Amniotic epithelial cell (primary cell): ENCODE measurements at regions not wholly inside any gene's neighbourhood (a gene's known extent, or its start where the extent isn't known, plus 50 kb on each side); places are given as distances from the start of the nearest gene placed in this dataset.

Experiments
- DNase-seq: peaks from one replicate; pipeline ENCODE4 v3.0.0-alpha.2; 2010; ENCODE audit warnings: low read depth

DNA sequence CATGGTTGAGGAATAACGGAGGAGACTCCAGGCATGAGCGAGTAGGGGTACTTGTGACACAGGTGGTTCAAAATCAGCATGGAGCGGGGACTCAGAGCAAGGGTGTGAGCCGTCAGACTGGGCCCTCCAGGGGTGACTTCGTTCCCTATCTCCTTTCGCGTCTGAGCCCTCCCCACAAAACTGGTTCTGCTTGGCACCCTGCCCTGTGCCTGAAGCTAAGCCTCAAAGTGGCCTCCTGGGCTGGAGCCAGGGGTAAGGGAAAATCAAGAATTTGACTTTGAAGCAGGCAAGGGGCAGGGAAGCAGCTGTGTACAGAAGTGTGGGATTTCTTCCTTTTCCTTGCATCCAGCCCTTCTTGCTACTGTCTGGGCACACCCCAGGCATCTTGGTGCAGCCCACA, 331.5 kb upstream of the AJAP1 start:
- DNase-seq, result no peak

DNA sequence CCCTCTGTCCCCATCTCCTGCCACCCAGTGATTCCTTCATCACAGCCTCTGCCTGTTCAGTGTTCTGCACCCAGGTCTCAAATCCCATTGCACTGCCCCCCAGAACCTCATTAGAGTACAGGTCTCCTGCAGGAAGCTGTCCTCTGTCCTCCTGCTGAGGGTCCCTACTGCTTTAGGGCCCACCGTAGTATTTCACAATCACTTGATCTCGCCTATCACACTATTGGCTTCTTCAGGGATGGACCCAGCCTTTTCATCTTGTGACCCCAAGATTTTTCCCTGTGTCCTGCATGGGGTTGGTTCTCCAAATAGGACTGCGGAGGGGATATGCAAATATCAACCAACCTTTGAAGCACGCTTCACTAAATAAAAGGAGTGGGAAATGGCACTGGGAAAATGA, 331.1 kb upstream of the AJAP1 start:
- DNase-seq, result no peak

DNA sequence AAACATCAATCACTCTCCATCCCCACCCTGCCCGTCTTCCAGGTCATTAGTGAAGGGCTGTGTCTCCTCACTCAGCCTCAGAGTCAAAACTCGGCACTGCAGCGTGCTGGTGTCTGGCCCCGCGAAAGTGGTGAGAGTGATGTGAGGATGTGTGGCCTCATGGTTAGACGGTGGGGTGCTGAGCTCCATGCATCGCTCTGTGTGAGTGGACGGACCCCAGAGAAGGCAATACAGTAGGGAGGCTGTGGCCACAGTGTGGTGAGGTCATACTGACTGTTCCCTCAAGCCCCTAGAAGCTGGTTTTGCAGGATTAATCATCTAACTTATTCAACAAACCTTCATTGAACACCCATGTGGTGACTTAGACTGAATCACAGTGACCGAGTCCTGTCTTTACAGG, 329.9 kb upstream of the AJAP1 start:
- DNase-seq, result no peak

DNA sequence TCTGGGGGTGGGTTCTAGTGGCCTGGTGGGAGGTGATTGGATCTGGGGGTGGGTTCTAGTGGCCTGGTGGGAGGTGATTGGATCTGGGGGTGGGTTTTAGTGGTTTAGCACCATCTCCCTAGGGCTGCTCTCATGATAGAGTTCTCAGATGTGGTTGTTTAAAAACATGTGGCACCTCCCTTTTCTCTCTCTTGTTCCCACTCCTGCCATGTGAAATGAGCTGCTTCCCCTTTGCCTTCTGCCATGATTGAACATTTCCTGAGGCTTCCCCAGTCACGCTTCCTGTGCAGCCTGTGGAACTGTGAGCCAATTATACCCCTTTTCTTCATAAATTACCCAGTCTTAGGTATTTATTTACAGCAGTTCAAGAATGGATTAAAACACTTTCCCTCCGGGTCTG, 327.3 kb upstream of the AJAP1 start:
- no peak for DNase-seq

DNA sequence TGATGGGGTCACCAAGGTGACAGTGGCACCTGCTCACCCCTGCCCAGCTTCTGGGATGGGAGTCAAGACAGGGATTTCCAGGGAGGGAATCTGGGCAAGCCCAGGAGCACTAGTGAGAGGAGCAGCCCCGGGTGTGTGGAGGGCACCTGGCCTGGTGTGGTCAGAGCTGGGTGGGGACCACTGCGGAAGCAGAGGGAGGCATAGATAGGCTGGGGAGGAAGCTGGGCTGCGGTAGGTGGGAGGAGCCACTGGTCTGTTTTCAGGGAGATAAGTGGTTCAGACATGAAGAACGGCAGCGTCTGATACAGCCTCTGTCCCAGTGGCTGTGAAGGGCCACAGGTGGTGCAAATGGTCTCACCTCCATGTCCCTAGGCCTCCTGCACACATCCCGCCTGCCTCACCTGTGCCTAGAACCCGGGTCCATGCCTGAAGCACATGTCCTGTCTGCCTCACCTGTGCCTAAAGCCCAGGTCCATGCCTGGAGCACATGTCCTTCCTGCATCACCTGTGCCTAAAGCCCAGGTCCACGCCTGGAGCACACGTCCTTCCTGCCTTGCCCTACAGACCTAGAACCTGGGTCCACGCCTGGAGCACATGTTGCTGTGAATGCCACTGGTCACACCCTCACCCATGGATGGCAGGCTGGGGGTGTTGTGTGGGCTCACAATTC, 325.9 kb upstream of the AJAP1 start:
- no peak for DNase-seq

DNA sequence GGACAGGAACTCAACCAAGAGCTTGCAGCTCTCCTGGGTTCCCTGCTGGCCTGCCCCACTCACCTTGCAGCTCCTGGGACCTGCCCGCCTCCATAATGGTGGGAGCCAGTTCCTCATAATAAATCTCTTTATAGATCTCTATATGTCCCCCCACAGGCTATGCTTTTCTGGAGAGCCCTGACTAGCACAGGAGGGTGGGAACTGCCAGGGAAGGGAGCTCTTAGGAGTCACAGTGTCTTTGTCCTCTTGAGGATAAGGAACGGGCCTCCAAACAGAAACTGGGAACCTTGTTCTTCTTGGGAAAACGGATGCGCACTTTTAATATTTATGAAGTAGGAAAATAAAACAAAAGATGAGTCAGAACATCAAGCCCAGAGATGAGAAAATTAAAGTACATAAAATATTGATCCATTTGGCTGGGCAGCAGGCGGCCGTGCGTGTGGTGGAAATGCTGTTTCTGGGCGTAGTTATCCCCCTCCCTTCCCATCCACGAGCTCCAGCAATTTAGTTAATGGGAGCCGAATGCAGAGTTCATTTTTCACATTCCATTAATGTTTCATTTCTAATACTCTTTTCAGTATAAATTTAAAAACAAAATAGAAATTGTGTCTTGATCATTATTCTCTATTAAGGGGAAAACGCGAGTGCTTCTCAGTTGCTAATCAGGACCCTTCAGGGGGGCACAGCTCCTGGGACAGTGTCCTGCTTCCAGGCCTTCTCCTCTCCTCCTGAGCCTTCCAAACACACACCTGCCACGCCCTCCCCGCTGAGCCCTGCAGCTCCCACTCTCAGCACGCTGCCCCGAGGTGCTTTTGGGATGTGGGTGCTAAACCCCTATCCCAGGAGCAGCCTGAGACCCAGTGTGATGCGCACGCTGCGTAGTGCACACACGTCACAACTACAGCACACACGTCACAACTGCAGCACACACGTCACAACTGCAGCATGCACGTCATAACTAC, 323.3 kb upstream of the AJAP1 start:
- DNase-seq, result no peak

DNA sequence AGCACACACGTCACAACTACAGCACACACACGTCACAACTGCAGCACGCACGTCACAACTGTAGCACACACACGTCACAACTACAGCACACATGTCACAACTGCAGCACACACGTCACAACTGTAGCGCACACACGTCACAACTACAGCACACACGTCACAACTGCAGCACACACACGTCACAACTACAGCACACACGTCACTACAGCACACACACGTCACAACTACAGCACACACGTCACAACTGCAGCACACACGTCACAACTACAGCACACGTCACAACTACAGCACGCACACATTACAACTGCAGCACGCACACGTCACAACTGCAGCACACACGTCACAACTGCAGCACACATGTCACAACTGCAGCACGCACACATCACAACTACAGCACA, 322.6 kb upstream of the AJAP1 start:
- DNase-seq, result no peak

DNA sequence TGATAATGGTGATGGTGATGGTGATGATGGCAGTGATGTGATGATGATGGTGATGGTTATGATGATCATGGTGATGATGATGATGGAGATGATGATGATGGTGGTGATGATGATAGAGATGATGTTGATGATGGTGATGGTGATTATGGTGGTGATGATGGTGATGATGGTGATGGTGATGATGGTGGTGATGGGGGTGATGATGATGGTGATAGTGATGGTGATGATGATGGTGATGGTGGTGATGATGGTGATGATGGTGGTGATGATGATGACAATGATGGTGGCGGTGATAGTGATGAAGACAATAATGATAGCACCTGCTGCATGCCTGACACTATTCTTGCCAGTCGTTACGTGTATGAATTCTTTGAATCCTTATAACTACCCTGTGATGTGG, 317.9 kb upstream of the AJAP1 start:
- no peak for DNase-seq

DNA sequence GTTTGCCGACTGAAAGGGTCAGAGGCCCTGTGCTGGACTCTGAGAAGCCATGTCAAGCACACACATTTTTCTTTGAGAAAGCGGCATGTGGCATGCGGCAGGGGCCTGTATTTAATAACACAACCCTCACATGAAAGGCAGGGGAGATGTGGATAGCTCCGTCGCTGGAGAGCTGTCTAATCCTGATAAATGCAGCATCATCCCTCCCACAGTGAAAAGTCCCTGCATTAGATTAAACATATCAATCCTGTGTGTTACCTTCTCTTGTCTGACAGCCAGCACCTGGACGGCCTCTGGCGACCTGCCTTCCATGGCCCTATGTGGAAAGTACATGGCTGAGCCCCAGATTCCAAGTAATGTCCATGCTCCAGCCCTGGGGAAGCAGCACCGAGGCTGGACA, 313.0 kb upstream of the AJAP1 start:
- DNase-seq, result no peak

DNA sequence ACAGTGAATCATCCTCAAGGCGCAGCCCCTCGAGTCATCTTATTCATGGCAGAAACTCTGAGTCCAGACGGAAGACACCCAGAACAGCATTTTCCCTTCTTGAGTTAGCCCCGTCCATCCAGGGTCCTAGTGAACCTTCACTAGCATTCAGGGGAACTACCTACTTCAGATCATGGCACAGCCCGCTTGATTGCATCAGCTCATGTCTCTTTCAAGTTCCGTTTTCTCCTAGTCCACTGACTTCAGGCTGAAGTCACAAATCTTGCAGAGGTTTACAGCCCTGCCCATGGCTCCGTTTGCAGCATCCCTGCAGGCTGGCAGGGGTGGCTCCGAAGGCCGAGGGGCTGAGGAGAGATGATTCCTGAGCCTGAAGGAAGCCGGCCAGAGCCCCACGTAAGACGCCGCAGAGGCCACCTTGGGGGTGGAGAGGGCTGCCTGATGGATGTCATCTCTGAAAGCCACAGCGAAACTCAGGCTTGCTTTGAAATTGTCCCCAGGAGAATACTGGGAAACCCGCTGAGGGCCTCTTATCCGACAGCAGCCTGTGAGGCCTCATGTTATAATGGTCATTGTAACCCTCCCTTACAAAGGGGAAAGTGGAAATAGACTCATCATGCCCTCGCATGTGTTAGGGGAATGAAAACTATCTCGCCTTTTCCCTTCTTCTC, 310.2 kb upstream of the AJAP1 start:
- no peak for DNase-seq

DNA sequence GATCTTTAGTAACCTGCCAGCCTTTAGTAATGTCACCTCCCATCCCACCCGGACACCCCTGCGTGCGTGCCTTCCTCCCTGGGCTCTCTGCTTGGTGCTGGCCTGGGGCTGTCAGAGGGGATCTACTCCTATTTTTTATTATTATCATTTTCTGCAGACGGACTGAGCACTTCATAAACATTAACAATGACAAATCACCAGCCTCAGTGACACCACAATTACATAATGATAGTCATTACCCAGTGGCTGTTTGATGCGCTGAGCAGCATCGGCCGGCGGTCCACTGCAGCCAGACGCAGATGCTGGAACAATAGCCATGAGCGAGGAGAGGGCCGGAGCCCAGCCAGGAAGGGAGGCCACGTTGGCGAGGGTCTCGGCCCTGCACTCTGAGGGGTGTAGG, 309.3 kb upstream of the AJAP1 start:
- no peak for DNase-seq

DNA sequence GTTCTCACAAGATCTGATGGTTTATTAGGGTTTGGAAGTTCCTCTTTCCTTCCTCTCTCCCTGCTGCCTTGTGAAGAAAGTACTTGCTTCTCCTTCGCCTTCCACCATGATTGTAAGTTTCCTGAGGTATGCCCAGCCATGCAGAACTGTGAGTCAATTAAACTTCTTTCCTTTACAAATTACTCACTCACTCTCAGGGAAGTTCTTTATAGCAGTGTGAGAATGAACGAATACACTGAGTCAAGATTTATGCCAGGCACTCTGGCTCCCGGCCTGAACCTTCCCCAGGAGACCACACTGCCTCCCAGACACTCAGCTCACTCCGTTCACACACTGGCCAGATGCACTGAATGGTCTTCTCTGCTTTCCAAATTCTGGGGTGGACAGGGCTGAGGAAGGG, 308.3 kb upstream of the AJAP1 start:
- DNase-seq, result no peak

DNA sequence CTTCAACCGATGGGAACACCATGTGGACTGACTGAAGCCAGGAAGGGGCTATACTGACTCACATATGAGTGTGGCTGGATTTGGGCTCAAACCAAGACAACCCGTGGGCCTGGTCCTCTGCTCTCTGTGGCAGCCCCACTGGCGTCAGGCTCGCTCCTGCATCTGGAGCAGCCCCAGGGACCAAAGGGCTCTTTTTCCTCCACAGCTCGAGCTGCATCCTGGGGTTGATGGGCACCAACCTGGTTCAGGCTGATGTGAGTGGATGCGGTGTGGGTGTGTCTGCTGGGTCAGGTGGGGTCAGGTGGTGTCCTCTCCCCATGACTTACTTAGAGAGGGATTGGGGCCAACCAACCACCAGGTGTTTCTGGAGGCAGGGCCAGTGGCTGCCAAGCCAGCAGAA, 303.0 kb upstream of the AJAP1 start:
- no peak for DNase-seq

DNA sequence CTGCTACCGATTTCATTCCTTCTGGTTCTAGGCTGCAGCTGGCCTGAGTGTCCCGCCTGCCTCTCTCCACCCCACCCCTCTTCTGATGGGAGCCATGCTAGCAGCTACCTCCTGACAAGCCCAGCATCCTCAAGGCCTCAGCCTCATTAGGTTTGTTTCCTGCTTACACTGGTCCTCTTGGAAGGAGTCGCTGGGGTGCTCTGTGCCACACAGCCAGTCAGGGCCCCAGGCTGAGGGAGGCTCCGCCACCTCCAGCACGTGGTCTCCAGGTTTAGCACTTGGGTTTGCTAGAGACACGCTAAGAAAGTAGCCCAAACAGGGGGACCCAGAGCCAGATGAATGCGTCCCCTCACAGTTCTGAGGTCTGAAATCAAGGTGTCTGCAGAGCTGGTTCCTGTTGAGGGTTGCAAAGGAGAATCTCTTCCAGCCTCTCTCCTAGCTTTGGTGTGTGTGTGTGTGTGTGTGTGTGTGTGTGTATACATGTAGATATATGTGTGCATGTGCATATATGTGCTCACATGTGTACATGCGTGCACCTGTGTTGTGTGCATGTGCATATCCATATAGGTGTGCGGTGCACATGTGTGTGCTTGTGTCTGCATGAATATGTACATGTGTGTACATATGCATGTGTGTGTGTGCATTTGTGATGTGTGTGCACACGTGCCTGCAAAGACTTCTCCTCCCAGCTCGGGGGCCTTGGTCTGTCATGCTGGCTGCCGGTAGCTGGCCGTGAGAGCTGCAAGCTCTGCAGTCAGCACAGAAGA, 301.1 kb upstream of the AJAP1 start:
- no peak for DNase-seq

DNA sequence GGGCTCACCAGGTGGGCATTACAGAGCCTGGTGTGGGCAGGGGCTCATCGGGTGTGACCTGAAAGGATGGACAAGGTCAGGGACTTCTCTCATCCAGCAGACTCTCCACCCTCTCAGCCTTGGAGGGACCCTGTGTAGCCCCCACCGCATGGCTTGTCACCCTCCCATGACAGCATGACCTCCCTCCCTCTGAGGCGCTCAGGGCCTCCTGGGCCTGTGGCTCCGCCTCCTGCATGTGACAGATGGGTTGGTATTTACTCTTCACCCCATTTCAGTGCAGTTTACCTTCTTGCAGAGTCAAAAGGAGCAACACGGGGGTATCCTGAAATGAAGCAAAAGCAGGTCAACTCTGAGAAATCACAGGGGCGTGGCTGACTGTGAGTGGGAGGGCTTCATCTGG, 298.6 kb upstream of the AJAP1 start:
- DNase-seq, result no peak

DNA sequence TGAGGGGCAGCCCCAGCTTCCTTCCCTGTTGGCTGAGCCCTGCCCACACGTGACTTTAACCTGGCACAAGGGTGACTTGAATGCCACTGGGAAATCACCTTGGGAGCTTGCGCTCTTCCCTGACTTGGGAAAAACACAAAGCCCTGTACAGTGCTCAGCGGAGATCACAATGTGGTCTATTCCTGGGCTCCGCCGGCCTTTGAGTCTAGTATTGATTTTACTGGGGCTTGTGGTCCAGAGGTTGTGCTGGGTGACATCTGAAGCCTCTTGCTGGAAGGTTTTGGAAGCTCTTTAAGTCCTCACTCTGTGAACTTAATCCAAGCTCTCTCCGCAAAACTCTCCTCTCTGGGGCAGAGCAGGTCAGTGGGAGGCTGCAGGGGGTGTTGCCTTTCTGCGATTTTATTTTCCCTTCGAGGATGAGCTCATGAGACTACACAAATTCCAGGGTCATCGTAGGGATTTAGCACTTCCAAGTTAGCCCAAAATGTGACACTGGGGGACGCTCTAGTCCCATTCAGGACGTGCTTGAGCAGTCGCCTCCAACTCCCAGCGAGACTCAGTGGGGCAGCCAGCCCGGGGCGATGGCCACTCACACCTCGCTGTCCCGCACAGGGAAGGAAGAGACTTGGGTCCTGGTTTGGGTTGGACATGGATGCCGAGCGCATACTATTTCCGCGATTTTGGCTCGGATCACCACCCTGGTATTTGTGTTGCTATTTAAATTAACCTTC, 291.9 kb upstream of the AJAP1 start:
- DNase-seq, result no peak

DNA sequence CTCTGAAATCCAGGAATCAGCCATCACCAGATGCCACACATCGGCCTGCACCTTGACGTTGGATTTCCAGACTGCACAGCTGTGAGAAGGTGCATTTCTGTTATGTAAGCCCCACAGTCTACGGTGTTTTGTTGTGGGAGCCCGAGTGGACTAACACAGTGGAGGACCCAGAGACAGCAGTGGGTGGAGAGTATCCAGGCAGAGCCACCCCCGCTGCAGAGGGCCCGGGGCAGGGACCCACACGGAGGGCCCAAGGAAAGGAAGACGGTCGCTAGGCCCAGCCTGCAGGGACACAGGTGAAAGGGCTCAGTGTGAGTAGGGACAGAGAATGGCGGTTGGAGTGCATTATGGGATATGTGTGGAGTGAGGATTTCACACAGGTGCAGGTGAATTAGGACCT, 288.3 kb upstream of the AJAP1 start:
- no peak for DNase-seq

DNA sequence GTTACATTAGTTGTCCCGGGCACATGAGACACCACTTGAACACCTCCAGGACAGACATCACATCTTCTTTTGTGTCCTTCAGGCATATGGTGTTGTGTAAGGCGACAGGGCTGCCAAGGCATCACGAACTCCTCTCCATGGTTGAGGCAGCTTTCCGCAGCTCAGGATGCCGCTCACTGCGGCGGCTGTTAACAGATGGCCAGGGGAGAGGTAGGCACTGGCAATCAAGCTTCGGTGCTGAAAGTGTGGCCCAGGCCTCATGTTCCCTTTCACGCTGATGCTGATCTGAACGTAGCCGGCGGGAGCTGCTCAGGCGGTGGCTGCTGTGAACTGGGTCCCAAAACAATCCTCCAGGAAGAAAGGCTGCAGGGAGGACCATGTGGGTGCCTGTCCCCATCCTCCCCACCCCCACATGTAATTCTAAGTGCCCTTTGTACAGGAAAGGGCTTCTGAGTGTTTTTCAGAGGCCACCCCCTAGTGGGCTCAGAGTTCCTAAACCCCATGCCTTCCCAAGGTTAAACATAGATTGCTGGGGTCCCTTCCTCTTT, 287.1 kb upstream of the AJAP1 start:
- no peak for DNase-seq

DNA sequence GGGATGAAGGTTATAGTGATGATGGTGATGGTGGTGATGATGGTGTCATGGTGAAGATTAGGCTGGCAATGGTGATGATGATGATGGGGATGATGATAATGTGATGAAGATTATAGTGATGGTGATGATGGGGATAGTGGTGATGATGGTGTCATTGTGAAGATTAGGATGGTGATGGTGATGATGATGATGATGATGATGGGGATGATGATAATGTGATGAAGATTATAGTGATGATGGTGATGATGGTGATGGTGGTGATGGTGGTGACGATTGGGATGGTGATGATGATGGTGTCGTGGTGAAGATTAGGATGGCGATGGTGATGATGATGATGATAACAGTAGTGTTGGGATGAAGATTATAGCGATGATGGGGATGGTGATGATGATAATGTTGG, 285.1 kb upstream of the AJAP1 start:
- no peak for DNase-seq

DNA sequence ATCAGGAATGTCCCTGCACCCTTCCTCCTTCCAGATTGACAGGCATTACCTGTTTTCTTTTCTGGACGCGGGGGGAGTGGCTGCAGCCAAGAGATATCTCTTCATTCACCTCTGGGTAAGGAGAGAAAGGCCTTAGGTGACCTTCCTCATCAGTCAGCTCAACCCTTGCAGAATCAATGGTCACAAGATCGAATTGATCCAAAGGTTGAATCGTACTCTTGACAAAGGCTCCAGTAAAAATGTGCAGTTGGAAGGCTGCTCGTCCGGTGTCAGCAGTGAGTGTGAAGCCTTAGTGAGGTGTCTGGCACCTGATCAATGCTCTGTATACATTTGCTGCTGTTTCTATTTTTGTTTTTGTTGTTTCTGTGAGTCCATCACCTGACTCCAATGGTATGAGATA, 282.6 kb upstream of the AJAP1 start:
- DNase-seq, result no peak

DNA sequence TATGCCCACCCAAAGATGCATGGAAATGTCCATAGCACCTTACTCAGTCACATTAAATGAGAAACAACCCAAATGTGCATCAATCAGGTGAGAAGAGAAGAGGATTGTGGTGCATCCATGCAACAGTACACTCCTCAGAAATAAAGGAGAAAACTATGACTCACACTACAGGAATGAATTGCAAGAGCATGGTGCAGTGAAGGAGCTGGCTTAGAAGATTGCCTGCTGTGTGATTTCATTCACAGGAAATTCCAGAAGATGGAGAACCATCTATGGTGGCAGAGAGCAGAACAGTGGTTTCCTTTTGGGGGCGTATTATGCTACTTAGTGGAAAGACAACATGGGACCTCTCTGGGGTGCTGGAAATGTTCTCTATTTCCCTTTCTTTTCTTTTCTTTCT, 278.6 kb upstream of the AJAP1 start:
- peak; percentile 5 for DNase-seq
